MM.1S (cell line): ENCODE measurements at regions not wholly inside any gene's neighbourhood (a gene's known extent, or its start where the extent isn't known, plus 50 kb on each side); places are given as distances from the start of the nearest gene placed in this dataset.

Experiments used
- EZH2phosphoT487 ChIP-seq: fragments of 300-600 bp; sonication (generic); IDR thresholded peaks from 2 replicates; pipeline ENCODE4 v1.6.1; 2018; ENCODE audit warnings: antibody characterized with exemption, low read length
- TF ChIP-seq, protein P1 (sequence below): fragments of 300-600 bp; sonication (generic); IDR thresholded peaks from 2 replicates; pipeline ENCODE4 v1.5.1; 2016; ENCODE audit warnings: antibody characterized with exemption, low read length, mixed read lengths

DNA sequence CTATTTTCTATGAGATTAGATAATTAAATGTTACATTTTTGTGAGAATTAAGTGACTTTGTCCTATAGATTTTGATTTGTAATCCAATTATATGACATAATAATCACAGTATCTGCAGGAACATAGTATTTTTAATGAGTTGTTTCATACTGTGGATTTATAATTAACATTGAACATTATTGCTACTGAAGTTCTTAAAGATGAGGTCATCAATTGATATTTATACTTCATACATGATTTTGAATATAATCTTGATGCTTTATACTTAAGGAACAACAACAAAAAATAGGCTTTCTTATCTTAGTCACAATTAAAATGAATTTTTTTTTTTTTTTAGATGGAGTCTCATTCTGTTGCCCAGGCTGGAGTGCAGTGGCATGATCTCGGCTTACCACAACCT is 846.6 kb downstream of the SI start:
- TF ChIP-seq, protein P1, sequence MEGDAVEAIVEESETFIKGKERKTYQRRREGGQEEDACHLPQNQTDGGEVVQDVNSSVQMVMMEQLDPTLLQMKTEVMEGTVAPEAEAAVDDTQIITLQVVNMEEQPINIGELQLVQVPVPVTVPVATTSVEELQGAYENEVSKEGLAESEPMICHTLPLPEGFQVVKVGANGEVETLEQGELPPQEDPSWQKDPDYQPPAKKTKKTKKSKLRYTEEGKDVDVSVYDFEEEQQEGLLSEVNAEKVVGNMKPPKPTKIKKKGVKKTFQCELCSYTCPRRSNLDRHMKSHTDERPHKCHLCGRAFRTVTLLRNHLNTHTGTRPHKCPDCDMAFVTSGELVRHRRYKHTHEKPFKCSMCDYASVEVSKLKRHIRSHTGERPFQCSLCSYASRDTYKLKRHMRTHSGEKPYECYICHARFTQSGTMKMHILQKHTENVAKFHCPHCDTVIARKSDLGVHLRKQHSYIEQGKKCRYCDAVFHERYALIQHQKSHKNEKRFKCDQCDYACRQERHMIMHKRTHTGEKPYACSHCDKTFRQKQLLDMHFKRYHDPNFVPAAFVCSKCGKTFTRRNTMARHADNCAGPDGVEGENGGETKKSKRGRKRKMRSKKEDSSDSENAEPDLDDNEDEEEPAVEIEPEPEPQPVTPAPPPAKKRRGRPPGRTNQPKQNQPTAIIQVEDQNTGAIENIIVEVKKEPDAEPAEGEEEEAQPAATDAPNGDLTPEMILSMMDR: no peak
- no peak for TF ChIP-seq EZH2phosphoT487
